ENCODE measurements at regions not wholly inside any gene's neighbourhood (a gene's known extent, or its start where the extent isn't known, plus 50 kb on each side); places are given as distances from the start of the nearest gene placed in this dataset.

- H3K79me2 ChIP-seq (ENCODE audit: control insufficient read depth, insufficient read depth, low read length), result peaks cover 44% of the 10 kb centered on the region
- H2AFZ ChIP-seq (ENCODE audit: low read depth, low read length), result no peak overlapping the region
- TF ChIP-seq POLR2A (IDR thresholded peaks at IDR 0.05; ENCODE audit: low read depth, low read length), result no peak
- TF ChIP-seq MYC (IDR thresholded peaks at IDR 0.05; ENCODE audit: low read depth, low read length), result no peak
- TF ChIP-seq POLR2AphosphoS5 (IDR thresholded peaks at IDR 0.05; ENCODE audit: insufficient read depth, low read depth, low read length), result no peak
- TF ChIP-seq GATA2 (IDR thresholded peaks at IDR 0.05; ENCODE audit: insufficient read depth, insufficient read length, low read depth, low read length), result no peak
- TF ChIP-seq CTCF (IDR thresholded peaks at IDR 0.05; ENCODE audit: extremely low read depth in 1 of 2, insufficient read depth in 1 of 2, low read depth in 1 of 2, low read length in 2 of 2), result no peak
- TF ChIP-seq JUN (IDR thresholded peaks at IDR 0.05; ENCODE audit: borderline replicate concordance, insufficient read depth, insufficient read length, low read depth), result no peak
- no peak for TF ChIP-seq EZH2 (IDR thresholded peaks at IDR 0.05; ENCODE audit: borderline replicate concordance, low read depth, low read length, severe bottlenecking)
- DNase-seq (ENCODE audit: low read depth, low spot score), result no peak
- ChIA-PET POLR2A (interaction anchor here (0.8 kb wide), 1 partner anchor 15 kb away, joined by 3 read pairs; no protein-coding TSS in a partner anchor), CTCF (interaction anchor here (0.7 to 1.4 kb wide), 2 partner anchors 8 to 1880 kb away, joined by 3 to 4 read pairs; no protein-coding TSS in a partner anchor)
- no peak for FAIRE-seq
- no peak overlapping the region for H3K27ac ChIP-seq (ENCODE audit: insufficient read depth, low read depth, low read length)
- no peaks in the 10 kb centered on the region for H3K9me3 ChIP-seq (replicated peaks; ENCODE audit: control insufficient read depth, insufficient read depth, low read length)
- H3K4me1 ChIP-seq (ENCODE audit: control insufficient read depth, extremely low read depth, insufficient read depth, low read length), result peaks cover 4% of the 10 kb centered on the region
- H3K4me3 ChIP-seq (replicated peaks in 1 of 3; ENCODE audit: insufficient read depth in 1 of 3, low read depth in 1 of 3, low read length in 3 of 3), result no peak overlapping the region
- H3K27me3 ChIP-seq (ENCODE audit: control insufficient read depth in 2 of 2, insufficient read depth in 2 of 2, low read length in 2 of 2), result no peaks in the 10 kb centered on the region
- intact Hi-C loops (cut with micrococcal nuclease) (no loop called here), dilution Hi-C loops (cut with MboI; ENCODE audit: extremely low pct_ligation_motif_present, low sequenced_read_pairs) (no loop called here)
- H3K4me2 ChIP-seq (ENCODE audit: insufficient read depth, low read length), result no peak overlapping the region
- peaks cover 14% of the 10 kb centered on the region for H4K20me1 ChIP-seq (replicated peaks; ENCODE audit: control insufficient read depth, extremely low read depth, insufficient read depth, low read length)
- no TSS peak for BruUV-seq (replicated peaks)
- H3K9me1 ChIP-seq (replicated peaks; ENCODE audit: control insufficient read depth, extremely low read depth, insufficient read depth, low read length), result no peaks in the 10 kb centered on the region
- no peaks in the 10 kb centered on the region for H3K36me3 ChIP-seq (ENCODE audit: control insufficient read depth in 2 of 2, extremely low read depth in 1 of 2, insufficient read depth in 2 of 2, low read length in 2 of 2)
- no peak overlapping the region for H3K9ac ChIP-seq (replicated peaks; ENCODE audit: extremely low read depth, insufficient read depth, low read length)
Observed at GRCh38 chr3:72426618-72427397, 421.4 kb downstream of the SHQ1 start.

All from endothelial cell of umbilical vein (primary cell).